Keratinocyte (primary cell): ENCODE measurements at regions not wholly inside any gene's neighbourhood (a gene's known extent, or its start where the extent isn't known, plus 50 kb on each side); places are given as distances from the start of the nearest gene placed in this dataset.

Experiments used
- EZH2 ChIP-seq: IDR thresholded peaks from one replicate; pipeline ENCODE4 v1.6.1; 2012; ENCODE audit warnings: inconsistent platforms, mild to moderate bottlenecking, low read length, moderate library complexity
- TF ChIP-seq, protein P1 (sequence below), 3 experiments: IDR thresholded peaks in 1 of 3; conservative IDR thresholded peaks in 1 of 3; optimal IDR thresholded peaks in 1 of 3; 2 replicates in 2 of 3; 3 replicates in 1 of 3; pipeline versions ENCODE3 to v1.5.1; 2011; ENCODE audit warnings: low read length in 3 of 3, mild to moderate bottlenecking in 3 of 3, moderate library complexity in 2 of 3, control low read depth in 1 of 3, inconsistent platforms in 1 of 3; ENCODE audit not compliant: insufficient read depth in 2 of 3; ENCODE audit errors: extremely low read depth in 1 of 3

DNA sequence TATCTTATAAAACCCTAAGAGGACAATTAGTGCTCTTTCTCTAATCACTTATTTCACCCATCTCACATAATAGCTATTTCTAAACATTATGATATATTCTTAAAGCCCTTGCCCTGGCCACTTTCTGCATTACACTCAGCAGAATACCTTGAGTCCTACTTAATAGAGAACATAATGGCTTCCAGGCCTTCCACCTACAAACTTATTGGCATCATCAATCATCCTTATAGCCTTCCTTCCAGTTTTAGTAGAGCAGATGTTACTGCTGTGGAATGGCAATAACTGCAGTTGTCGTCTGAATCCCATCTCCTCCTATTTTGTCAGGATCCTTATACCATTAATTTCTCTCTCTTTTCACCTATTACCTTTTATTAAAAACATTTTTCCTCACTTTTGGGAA, 1127.4 kb downstream of the LRFN5 start:
- TF ChIP-seq, protein P1, sequence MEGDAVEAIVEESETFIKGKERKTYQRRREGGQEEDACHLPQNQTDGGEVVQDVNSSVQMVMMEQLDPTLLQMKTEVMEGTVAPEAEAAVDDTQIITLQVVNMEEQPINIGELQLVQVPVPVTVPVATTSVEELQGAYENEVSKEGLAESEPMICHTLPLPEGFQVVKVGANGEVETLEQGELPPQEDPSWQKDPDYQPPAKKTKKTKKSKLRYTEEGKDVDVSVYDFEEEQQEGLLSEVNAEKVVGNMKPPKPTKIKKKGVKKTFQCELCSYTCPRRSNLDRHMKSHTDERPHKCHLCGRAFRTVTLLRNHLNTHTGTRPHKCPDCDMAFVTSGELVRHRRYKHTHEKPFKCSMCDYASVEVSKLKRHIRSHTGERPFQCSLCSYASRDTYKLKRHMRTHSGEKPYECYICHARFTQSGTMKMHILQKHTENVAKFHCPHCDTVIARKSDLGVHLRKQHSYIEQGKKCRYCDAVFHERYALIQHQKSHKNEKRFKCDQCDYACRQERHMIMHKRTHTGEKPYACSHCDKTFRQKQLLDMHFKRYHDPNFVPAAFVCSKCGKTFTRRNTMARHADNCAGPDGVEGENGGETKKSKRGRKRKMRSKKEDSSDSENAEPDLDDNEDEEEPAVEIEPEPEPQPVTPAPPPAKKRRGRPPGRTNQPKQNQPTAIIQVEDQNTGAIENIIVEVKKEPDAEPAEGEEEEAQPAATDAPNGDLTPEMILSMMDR (optimal IDR thresholded peaks at IDR 0.05 in 1 of 3, IDR thresholded peaks at IDR 0.05 in 1 of 3, conservative IDR thresholded peaks at IDR 0.05 in 1 of 3; ENCODE audit: extremely low read depth in 1 of 3, insufficient read depth in 2 of 3, low read length in 3 of 3): no peak
- TF ChIP-seq EZH2: no peak
